ENCODE measurements at regions not wholly inside any gene's neighbourhood (a gene's known extent, or its start where the extent isn't known, plus 50 kb on each side); places are given as distances from the start of the nearest gene placed in this dataset.

DNA sequence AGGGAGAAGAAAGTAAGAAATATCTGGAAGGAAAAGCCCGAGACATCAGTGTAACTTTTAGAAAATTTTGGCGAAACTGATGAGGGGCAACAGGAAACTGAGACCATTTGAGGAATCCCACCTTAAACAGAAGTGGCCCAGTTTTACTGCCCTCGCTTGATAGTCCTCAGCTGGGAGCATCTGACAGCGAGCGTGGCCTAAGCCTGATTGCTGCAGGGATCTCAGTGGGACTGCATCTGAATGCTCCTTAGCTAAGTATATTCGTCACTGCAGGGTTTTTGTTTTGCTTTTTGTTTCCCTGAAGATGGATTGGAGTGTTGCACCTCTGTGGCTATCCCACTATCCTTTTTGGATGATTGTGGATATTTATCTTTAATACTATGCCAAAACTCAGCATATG is 262.7 kb upstream of the KLHL1 start:
- TF ChIP-seq, protein P1, sequence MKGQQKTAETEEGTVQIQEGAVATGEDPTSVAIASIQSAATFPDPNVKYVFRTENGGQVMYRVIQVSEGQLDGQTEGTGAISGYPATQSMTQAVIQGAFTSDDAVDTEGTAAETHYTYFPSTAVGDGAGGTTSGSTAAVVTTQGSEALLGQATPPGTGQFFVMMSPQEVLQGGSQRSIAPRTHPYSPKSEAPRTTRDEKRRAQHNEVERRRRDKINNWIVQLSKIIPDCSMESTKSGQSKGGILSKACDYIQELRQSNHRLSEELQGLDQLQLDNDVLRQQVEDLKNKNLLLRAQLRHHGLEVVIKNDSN (IDR thresholded peaks at IDR 0.05; ENCODE audit: borderline replicate concordance, low read depth): no peak
- TF ChIP-seq CHD2 (IDR thresholded peaks at IDR 0.05; ENCODE audit: low read length, partially characterized antibody) (no peak), YY1 (IDR thresholded peaks at IDR 0.05; ENCODE audit: low read depth) (no peak), FOXJ3 (CRISPR knock-in tag; IDR thresholded peaks at IDR 0.05) (no peak), FOXM1 (IDR thresholded peaks at IDR 0.05; ENCODE audit: low read depth) (no peak), RAD21 (IDR thresholded peaks at IDR 0.05; ENCODE audit: low read length) (no peak), EP300 (IDR thresholded peaks at IDR 0.05; ENCODE audit: borderline replicate concordance in 1 of 2, low read depth in 1 of 2, low read length in 1 of 2) (no peak), RFX5 (IDR thresholded peaks at IDR 0.05; ENCODE audit: low read length) (no peak), TAF1 (IDR thresholded peaks at IDR 0.05; ENCODE audit: borderline replicate concordance, low read depth, low read length) (no peak), POLR2AphosphoS5 (IDR thresholded peaks at IDR 0.05; ENCODE audit: low read depth, low read length) (no peak), NRF1 (IDR thresholded peaks at IDR 0.05; ENCODE audit: low read depth, low read length) (no peak), JUND (IDR thresholded peaks at IDR 0.05) (no peak)
- TF ChIP-seq, protein P2, sequence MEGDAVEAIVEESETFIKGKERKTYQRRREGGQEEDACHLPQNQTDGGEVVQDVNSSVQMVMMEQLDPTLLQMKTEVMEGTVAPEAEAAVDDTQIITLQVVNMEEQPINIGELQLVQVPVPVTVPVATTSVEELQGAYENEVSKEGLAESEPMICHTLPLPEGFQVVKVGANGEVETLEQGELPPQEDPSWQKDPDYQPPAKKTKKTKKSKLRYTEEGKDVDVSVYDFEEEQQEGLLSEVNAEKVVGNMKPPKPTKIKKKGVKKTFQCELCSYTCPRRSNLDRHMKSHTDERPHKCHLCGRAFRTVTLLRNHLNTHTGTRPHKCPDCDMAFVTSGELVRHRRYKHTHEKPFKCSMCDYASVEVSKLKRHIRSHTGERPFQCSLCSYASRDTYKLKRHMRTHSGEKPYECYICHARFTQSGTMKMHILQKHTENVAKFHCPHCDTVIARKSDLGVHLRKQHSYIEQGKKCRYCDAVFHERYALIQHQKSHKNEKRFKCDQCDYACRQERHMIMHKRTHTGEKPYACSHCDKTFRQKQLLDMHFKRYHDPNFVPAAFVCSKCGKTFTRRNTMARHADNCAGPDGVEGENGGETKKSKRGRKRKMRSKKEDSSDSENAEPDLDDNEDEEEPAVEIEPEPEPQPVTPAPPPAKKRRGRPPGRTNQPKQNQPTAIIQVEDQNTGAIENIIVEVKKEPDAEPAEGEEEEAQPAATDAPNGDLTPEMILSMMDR (IDR thresholded peaks at IDR 0.05): no peak
